GM12892 (cell line): ENCODE measurements at regions not wholly inside any gene's neighbourhood (a gene's known extent, or its start where the extent isn't known, plus 50 kb on each side); places are given as distances from the start of the nearest gene placed in this dataset.

Experiments used
- POLR2A ChIP-seq: IDR thresholded peaks from 2 replicates; pipeline ENCODE4 v1.6.1; 2011; ENCODE audit warnings: low read depth, low read length, control low read depth
- POLR2AphosphoS5 ChIP-seq: IDR thresholded peaks from 2 replicates; pipeline ENCODE4 v1.6.1; 2011; ENCODE audit warnings: low read depth, low read length, control low read depth
- TAF1 ChIP-seq: IDR thresholded peaks from 2 replicates; pipeline ENCODE4 v1.6.1; 2011; ENCODE audit warnings: low read depth, mild to moderate bottlenecking, control low read depth, low read length, borderline replicate concordance

GRCh38 chr16:14364112-14364385 is 266.0 kb downstream of the PARN start:
- TF ChIP-seq POLR2A = no peak
- no peak for TF ChIP-seq TAF1
- TF ChIP-seq POLR2AphosphoS5 = no peak
